Calu3 (cell line): ENCODE measurements at regions not wholly inside any gene's neighbourhood (a gene's known extent, or its start where the extent isn't known, plus 50 kb on each side); places are given as distances from the start of the nearest gene placed in this dataset.

Experiments used
- BruUV-seq: library from RNA; stranded (reverse); fragments of 400-500 nt; replicated peaks from 2 replicates; lab custom pipeline; 2021; lab: Mats Ljungman, UMichigan
- CTCF ChIA-PET: fragments of 300-600 bp; sonication (Branson Sonifier 250); formaldehyde crosslinking; loops from one replicate; lab custom pipeline; 2022; ENCODE audit warnings: antibody characterized with exemption; lab: Charles Lee
- DNase-seq: peaks from one replicate; pipeline ENCODE4 v3.0.0; 2022
- H3K27ac Mint-ChIP-seq: one replicate; pipeline ENCODE4 v1.8.0; 2022; ENCODE audit warnings: mixed read lengths; ENCODE audit not compliant: unreplicated experiment
- H3K27me3 Mint-ChIP-seq: one replicate; pipeline ENCODE4 v1.8.0; 2022; ENCODE audit warnings: mixed read lengths; ENCODE audit not compliant: unreplicated experiment
- H3K36me3 Mint-ChIP-seq: one replicate; pipeline ENCODE4 v1.8.0; 2022; ENCODE audit warnings: mild to moderate bottlenecking, moderate library complexity, mixed read lengths; ENCODE audit not compliant: insufficient read depth, unreplicated experiment
- H3K4me1 Mint-ChIP-seq: one replicate; pipeline ENCODE4 v1.8.0; 2022; ENCODE audit warnings: mild to moderate bottlenecking, low read depth, mixed read lengths; ENCODE audit not compliant: unreplicated experiment
- H3K4me3 Mint-ChIP-seq: one replicate; pipeline ENCODE4 v1.8.0; 2022; ENCODE audit warnings: mild to moderate bottlenecking, low read depth, moderate library complexity, mixed read lengths; ENCODE audit not compliant: unreplicated experiment
- H3K9me3 Mint-ChIP-seq: one replicate; pipeline ENCODE4 v1.8.0; 2022; ENCODE audit warnings: low read depth, mixed read lengths; ENCODE audit not compliant: unreplicated experiment
- CTCF ChIP-seq: fragments of 200-600 bp; IDR thresholded peaks from one replicate; pipeline ENCODE4 v1.8.0; 2022; ENCODE audit warnings: antibody characterized with exemption; ENCODE audit not compliant: unreplicated experiment
- intact Hi-C: fragments of 100-400 bp; cut with micrococcal nuclease; formaldehyde crosslinking; loops from one replicate; pipeline ENCODE4 v1.10.0; 2022; ENCODE audit not compliant: unreplicated experiment

GRCh38 chr18:60193780-60194179 is 178.8 kb downstream of the MC4R start:
- Mint-ChIP-seq H3K27ac (no peak overlapping the region), H3K4me3 (no peak overlapping the region), H3K4me1 (no peaks in the 10 kb centered on the region), H3K27me3 (no peaks in the 10 kb centered on the region), H3K9me3 (no peaks in the 10 kb centered on the region), H3K36me3 (no peaks in the 10 kb centered on the region)
- CTCF ChIA-PET: no interaction called here
- no peak for DNase-seq
- TF ChIP-seq CTCF: no peak
- no TSS peak for BruUV-seq
- intact Hi-C loops: no loop called here

GRCh38 chr18:60191926-60192325 is 180.6 kb downstream of the MC4R start:
- H3K27me3 Mint-ChIP-seq: no peaks in the 10 kb centered on the region
- TF ChIP-seq CTCF: no peak
- intact Hi-C loops: no loop called here
- no peak for DNase-seq
- no peaks in the 10 kb centered on the region for H3K4me1 Mint-ChIP-seq
- no TSS peak for BruUV-seq
- no peaks in the 10 kb centered on the region for H3K36me3 Mint-ChIP-seq
- H3K4me3 Mint-ChIP-seq: no peak overlapping the region
- no peak overlapping the region for H3K27ac Mint-ChIP-seq
- no peaks in the 10 kb centered on the region for H3K9me3 Mint-ChIP-seq
- CTCF ChIA-PET: no interaction called here

- no peak for TF ChIP-seq CTCF
- no TSS peak for BruUV-seq
- H3K4me3 Mint-ChIP-seq: no peak overlapping the region
- no peak for DNase-seq
- intact Hi-C loops: no loop called here
- no peaks in the 10 kb centered on the region for H3K9me3 Mint-ChIP-seq
- CTCF ChIA-PET: no interaction called here
- H3K27me3 Mint-ChIP-seq: no peaks in the 10 kb centered on the region
- H3K4me1 Mint-ChIP-seq: no peaks in the 10 kb centered on the region
- no peak overlapping the region for H3K27ac Mint-ChIP-seq
- no peaks in the 10 kb centered on the region for H3K36me3 Mint-ChIP-seq
These were observed 182.7 kb downstream of the MC4R start for GRCh38 chr18:60189856-60190255.

- DNase-seq: no peak
- intact Hi-C loops: no loop called here
- no peaks in the 10 kb centered on the region for H3K9me3 Mint-ChIP-seq
- no peak overlapping the region for H3K4me3 Mint-ChIP-seq
- no TSS peak for BruUV-seq
- H3K36me3 Mint-ChIP-seq: no peaks in the 10 kb centered on the region
- H3K27me3 Mint-ChIP-seq: no peaks in the 10 kb centered on the region
- TF ChIP-seq CTCF: no peak
- CTCF ChIA-PET: no interaction called here
- H3K4me1 Mint-ChIP-seq: peaks cover 7% of the 10 kb centered on the region
- no peak overlapping the region for H3K27ac Mint-ChIP-seq
These were observed 183.6 kb downstream of the MC4R start for GRCh38 chr18:60188958-60189357.
